Stimulated activated CD4-positive, alpha-beta T cell treated with anti-CD3 and anti-CD28 coated beads, TNF-alpha, amount 100 ng/mL, for 4 hours (primary cell): ENCODE measurements at regions not wholly inside any gene's neighbourhood (a gene's known extent, or its start where the extent isn't known, plus 50 kb on each side); places are given as distances from the start of the nearest gene placed in this dataset.

Experiments used
- DNase-seq, 3 experiments: peaks; one replicate each; pipeline ENCODE4 v3.0.0-alpha.2; 2020; ENCODE audit warnings: low read depth in 3 of 3

DNA sequence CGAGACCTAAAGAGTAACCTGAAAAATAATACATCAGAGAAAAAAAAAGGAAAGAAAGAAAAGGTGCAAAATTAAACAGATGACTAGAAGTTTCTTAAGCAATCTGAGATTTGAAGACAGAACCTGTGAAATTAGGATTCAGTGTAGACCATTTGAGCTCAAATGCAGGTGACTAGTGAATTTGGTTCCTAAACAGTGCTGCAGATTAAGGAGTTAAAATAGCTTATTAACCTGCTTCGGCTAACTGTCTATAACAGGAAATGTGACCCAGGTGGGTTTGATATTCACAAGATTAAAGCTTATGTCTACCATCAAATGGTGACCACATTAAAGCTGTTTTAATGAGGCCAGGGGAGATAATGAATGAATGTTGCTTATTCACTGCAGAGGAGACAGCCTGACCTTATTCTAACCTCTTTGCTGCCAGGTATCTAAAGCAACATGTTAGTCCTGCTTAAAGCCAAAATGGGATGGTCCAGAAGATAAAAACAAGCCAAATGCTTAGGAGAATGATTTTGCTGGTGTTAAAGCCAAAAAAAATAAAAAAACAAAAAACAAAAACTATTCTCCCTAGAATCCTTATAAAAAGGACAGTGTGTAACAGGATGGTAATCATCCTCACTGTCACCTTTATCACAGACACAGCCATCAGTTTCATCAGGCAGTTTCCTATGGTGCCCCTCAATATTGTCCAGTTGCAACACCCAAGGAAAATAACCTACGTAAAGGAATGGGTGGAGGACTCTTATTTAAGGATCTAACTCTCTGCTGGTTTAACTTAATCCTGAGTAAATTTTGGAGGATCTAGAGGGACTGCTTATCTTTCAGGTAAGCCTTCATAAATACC lies 769.0 kb upstream of the ZEB2 start:
- DNase-seq: no peak

DNA sequence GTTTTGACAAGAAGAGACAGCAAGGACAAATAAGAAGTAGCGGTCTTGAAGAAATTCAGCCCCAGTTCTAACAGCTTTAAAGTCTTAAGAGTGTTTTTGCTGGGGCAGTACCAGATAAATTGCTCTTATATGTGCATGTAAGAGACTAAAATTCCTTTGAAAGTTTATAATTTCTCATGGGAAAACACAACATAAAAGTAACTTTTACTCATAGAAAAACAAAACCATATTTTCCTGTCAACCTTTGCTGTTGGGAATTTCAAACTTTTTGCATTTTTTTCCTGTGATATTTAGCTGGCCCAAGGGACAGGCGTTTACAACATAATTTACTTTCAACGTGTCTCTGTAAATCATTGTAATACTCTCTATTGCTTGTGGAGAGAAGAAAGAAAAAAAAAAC lies 767.8 kb upstream of the ZEB2 start:
- DNase-seq: no peak

DNA sequence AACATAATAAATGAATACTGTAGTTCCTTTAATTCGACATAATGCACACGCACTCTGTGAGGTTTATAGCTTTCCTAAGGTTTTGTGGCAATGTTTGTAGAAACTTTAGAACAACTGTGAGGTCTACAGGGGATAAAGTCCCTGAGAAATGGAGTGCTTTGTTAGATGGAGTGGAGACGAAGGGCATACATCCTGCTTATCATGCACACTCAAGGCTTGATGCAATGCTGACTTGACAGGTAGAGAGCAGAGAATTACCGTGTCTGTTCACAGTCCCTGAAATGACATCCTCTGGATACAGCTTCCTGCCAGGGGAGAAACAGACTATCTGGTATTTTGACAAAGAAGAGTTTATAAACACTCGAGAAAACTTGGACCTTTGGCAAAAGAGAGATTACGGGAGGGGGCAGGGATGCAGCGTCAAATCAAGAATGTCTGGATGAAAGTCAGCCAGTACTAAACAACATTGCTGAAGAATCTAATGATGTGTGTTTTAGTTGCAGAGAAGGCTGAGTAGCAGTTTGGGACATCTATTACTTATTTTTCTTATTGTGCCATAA lies 766.9 kb upstream of the ZEB2 start:
- no peak for DNase-seq

DNA sequence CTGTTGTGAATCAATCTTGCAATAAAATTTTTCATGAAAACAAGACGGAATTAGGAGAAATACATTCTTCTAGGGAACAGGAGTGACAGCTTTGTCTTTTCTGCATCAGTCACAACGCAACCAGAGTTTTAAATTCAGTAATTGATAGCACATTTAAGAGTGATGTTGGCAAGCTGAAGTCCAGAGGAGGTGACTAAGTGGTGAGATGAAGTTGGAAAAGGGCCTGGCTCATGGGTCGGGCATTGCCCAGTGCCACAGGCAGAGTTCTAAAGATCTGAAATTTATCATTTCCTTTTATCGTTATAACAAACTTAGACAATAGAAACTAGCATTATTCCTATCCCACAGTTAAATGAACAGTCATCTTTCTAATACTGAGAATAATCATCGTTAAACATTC lies 764.6 kb upstream of the ZEB2 start:
- no peak for DNase-seq

DNA sequence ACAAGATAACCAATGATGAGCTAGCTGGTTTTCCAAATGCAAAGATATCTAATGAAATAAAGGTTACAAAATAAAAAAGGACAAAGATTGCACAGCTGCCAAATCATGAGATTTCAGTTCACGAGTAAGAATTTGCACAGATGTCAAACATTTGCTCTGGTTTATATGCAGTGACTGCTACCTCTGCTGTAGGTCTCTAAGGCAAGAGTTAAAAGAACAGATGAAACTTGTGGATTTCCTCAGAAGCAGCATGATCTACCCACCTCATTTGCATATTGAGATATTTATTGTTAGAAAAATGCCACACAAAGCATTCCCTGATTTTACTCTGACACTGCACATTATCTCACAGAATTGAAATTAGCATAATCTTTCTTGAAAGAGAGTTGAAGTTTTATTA lies 763.2 kb upstream of the ZEB2 start:
- no peak for DNase-seq

DNA sequence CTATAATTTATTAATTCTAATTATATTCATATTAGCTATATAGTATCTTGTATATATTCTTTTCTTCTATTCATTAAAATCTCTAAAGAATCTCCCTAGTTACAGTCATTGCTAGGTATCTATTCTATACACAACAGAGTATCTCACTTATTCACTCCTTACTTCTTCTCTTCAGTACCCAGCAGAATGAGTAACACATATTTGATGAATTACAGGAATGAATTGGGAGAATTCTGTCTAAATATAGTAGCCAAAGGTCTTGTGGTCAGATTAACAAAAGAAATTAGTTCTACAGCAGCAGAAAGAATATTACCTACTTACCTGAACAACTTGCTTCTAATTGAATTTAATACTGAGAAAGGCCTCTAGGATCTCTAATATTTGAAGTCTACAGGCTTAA lies 758.0 kb upstream of the ZEB2 start:
- DNase-seq: no peak

DNA sequence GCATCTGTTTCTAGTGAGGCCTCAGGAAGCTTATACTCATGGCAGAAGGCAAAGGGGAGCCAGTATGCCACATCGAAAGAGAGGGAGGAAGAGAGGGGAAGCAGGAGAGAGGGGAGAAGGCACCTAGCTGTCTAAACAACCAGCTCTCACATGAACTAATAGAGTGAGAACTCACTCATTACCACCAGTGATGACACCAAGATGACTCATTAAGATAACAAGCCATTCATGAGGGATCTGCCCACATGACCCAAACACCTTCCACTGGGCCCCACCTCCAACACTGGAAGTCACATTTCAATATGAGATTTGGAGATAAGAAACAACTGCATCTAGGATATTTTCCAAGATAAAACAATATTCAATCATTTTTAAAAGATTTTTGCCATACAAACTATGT lies 753.9 kb upstream of the ZEB2 start:
- no peak for DNase-seq

DNA sequence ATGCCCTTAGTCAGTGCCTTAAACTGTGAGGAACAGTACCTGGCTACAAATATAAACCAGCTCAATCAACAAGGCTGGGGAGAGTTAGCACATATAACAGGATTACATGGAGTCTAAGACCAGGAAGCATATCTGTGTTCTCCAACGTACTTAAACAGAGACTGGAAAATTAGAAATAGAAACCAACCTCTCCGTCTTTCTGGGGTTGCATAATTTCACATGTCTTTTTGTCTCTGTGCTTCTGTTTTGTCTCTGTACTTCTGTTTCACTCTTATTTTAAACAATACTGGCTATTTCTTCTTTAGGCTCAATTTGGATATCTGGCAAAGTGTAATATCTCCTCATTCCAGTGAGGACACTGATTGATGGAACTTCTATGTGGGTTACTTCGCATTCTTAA lies 749.0 kb upstream of the ZEB2 start:
- DNase-seq: no peak

DNA sequence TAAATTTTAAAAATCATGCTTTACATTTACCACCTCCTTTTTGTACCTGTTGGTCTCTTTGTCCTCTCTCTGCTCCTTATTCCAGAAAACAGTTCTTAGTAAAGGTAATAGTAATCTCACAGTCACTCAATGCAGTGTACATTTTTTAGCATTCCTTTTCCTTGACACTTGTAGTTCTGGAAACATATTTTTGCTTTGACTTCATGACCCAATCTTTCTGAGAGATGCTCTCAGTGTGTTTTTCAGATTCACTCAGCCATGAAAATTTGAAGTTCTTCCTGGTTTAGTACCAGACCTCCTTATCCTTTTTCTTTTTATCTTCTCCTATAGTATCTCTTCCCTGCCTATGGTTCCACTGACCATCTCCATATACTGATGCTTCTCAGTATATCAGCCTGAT lies 747.5 kb upstream of the ZEB2 start:
- no peak for DNase-seq

DNA sequence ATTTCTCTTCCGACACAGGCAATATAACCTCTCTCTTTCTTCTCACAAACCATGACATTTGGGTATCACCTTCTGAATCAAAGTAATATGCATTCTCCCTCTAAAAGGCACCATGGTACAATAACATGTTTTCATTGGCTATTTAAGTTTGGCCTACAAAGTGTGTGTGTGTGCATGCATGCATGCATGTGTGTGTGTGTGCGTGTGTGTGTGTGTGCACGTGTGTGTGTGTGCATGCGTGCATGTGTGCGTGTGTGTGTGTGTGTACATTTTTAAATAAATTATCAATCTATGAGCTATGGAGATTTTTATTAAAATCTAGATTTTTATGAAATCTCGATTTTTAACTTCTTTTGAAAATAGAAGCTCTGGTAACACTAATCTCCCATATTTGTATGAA lies 745.3 kb upstream of the ZEB2 start:
- DNase-seq: no peak

DNA sequence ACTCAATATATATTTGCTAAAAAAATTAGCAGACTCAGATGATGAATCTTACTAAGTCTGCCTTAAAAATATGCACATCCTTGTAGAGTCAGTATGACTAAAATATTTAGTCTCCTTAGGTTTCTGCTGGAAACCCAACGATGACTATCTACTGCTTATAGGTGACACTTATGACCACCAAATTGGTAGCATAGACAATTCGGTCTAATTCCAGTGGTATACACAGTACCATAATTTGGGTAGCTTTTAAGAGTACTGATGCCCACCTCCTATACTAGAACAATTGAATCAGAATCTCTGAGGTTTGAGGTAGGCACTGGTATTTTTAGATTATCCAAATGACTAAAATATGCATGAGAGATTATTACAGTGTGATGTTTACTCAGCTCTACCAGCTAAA lies 740.8 kb upstream of the ZEB2 start:
- DNase-seq: no peak

DNA sequence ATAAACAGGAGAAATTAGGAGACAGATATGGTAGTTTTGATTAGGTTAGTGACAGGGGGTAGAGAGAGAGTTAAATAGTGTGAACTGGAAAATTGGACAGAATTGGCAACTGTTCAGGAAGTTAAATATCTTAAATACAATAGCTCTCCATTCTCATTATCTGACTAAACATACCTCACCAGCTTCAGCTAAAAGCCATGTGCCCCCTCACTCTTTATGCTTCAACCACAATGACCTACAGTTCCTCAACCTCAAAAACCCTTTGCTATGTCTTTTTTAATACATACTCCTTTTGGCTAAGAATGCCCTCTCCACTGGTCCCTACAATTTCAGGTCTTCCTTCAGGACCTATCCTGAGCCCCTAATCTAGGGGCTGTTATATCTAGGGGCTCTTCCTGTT lies 740.2 kb upstream of the ZEB2 start:
- DNase-seq: no peak

DNA sequence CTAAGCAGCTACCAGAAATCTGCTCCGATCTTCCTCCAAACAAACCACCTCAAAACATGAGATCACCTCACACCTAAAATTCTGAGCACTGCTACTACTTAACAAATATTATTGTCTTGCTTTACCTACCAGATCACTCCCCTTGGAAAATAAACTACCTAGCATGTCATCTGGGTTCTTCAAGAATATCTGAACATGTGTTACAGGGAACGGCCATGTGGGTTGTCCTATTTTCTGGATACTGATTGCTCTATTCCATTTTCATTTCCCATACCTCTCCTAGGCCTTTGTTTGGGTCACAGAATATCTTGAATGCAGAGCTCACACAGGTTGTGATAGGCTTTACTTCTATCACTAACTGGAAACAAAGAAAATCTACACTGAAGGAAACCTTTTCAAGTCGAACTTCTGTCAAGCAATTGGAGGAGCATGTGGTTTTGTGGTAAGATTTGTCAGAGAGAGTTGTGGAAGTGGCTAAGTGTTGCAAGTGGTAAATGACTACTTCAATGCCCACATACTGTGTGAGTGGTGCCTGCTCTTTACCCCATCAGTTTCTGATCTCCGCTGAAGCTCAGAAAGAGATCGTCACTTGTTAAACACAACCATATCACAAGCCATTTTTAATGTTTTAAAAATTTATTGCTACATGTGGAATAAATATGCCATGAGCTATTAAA lies 739.1 kb upstream of the ZEB2 start:
- DNase-seq: no peak

DNA sequence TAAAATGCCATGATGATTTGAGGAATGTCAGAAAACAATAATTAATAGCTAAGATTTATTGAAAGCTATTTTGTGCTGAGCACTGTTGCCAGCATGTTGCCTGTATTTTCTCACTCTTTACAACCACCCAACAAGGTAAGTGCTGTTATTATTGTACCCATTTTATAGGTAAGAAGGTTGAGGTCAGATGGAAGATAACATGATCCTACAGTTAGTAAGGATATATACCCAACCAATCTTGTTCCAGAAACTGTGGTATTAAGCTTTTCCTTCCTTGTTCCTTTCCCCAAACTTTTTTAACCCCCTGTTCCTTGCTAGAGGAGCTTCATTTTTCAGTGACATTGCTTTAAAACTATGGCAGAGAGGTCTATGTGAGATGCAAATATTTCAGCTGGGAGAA lies 738.0 kb upstream of the ZEB2 start:
- no peak for DNase-seq

DNA sequence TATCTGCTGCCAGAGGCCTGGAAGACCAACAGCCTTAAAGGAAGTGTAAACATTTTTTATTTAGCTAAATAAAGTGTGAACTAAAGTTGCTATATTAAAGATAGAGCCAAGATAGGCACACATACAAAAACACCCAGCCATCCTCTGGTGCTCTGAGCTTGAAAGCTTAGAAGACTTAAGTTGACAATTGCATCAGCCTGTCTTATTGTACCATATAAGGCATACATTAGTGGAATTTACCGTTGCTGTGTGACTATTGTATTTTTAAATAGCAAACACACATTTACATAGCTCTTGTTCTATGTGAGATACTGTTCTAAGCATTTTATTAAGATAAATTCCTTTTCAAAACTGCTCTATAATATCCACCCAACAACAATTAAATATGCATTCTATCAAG lies 736.6 kb upstream of the ZEB2 start:
- no peak for DNase-seq

DNA sequence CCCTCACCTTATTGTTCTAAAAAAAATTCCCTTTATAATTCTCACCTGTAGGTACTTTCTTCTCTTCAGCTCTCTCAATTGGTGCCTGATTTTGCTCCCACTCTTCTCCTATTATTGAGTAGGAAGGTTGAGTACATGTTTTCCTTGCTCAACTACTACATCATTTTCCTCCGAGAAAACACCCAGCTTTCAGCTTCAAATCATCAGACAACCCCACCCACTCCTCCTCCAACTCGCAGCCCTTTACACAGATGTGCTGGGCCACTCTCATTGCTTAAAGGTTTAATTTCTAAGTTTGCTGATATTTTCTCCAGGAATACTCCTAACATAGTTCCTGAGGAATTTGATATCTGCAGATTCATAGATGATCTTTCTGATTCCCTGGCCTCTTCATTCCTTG lies 734.4 kb upstream of the ZEB2 start:
- no peak for DNase-seq

DNA sequence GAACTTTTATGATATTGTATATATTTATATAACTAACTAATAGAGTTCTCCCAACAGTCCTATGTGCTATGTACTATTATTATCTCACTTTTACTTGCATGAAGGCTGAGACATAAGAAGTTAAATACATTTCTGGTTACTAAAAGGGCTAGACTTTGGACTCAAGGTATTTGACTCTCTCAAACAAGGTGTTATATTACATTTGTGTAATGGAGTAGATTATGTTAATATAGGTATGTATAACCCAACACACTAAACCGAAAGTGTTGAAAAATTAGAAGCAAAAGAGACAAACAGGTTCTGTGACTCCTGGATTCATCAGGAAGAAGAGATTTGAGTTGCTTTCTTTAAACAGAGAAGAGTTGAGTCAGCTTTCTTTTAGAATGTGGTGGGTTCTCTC lies 733.6 kb upstream of the ZEB2 start:
- DNase-seq: no peak

DNA sequence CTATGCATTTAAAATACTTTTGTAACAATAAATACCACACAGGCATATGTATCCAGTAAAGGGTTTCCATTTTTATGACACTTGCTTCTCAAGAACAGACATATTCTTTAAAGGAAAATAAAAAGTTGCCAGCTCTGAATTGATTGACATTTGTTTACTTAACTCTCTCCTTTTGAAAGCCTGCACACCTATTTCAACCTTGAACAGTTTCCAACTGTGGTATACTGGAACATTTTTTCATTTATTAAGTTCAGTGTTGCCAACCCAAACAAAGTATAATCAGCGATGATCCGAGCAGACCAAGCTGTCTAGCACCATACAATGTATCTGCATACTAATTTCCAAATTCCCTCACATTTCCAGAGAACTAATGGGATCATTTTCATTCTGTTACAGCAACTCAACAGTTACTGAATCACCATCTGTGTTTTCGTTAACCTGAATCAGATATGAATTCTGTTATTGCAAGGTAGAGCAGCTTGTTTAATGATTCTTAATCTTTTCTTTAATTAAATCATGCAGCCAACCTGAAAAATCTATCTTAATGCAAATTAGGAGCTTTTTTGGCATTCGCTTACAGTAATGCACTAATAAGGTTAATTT lies 725.5 kb upstream of the ZEB2 start:
- DNase-seq: no peak

DNA sequence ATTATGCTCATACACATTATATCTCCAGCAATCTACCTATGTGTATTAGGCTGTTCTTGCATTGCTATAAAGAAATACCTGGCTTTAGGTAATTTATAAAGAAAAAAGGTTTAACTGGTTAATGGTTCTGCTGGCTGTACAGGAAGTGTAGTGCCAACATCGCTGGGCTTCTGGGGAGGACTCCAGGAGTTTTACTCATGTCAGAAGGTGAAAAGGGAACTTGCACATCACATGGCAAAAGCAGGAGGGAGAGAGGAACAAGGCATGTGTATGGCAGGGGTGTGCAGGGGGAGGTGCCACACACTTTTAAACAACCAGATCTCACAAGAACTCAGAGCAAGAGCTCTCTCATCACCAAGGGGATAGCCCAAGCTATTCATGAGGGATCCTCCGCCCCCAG lies 715.4 kb upstream of the ZEB2 start:
- DNase-seq: no peak

DNA sequence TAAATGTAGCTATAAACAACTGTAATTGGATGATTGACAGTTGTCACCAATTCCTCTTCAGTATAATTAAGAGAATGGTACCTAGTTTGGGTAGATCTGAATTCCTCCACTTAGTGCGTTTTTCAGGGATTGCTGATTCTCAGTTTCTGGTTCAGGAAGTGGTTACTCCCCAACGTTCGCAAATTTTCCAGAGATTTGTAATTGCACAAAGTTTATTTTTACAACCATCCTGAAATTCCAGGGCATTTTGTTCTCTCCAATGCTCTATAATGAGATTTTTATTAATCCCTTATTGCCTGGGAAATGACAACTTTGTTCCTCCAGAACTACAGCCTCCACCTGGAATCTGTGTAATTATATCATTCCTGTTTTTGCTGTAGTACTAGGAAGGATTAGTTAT lies 710.6 kb upstream of the ZEB2 start:
- no peak for DNase-seq

DNA sequence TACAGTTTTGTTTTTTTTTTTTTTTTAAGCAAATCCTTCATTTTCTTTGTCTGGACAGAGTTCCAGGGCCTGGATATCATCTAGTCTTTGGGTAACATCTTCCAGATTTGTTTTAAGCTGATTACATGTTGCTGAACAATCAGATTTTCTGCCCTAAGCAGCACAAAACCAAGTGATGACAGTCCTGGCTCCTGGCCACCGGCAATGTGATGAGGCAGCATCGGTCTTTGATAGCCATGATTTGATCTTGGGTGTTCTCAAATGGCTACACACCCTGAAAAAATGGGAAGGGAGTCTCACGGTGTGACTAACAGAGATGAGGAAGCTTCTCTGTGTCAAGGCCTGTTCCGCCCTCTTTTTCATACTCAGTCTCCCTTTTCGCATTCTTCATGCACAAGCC lies 708.6 kb upstream of the ZEB2 start:
- DNase-seq: no peak

DNA sequence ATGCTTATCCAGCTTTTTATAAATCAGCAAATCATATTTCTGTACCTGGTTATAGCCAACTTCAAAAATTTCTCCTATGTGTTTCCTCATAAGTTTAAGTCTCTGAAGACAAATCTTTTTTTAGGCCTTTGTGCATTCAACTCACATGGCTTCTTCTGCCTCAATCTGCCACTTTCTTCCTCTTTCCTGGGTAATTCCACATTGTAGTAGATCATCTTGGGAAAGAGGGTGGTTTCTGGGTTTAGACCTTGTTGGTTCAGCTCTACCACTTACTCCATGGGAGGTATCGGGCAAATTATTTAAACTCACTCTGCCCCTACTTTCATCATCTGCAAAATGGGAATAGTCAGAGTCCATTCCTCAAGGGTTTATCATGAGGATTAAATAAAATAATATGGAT lies 707.0 kb upstream of the ZEB2 start:
- no peak for DNase-seq

DNA sequence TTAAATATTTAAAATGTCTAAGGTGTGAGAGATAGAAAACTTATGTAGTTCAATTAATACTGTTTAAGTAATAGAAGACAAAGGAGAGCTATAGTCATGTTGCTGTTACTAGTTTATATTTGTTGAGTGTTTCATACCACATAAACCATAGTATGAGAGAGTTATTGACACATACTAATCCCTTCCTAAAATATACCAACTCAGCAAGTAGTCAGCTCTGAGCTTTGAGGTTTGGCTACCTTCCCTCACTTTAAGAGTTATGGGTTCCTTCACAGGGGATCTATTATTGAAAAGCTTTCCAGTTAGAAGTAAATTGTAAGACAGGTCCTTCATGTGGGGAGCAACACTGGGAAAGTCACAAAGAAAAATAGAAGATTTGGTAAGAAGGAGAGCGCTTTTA lies 701.6 kb upstream of the ZEB2 start:
- no peak for DNase-seq
